ENCODE measurements at regions not wholly inside any gene's neighbourhood (a gene's known extent, or its start where the extent isn't known, plus 50 kb on each side); places are given as distances from the start of the nearest gene placed in this dataset.

- H3K4me1 Mint-ChIP-seq (ENCODE audit: low read depth), result peaks cover 4% of the 10 kb centered on the region
- H3K4me3 Mint-ChIP-seq, result no peak overlapping the region
- no peak overlapping the region for H3K27ac Mint-ChIP-seq
- H3K36me3 Mint-ChIP-seq (ENCODE audit: low read depth), result no peaks in the 10 kb centered on the region
- no peaks in the 10 kb centered on the region for H3K27me3 Mint-ChIP-seq
- no peak for DNase-seq
- H3K9me3 Mint-ChIP-seq, result no peaks in the 10 kb centered on the region
These were observed 406.6 kb upstream of the TLE4 start for GRCh38 chr9:79165020-79165780.

GRCh38 chr9:79166005-79166404, 405.8 kb upstream of the TLE4 start:
- no peaks in the 10 kb centered on the region for H3K9me3 Mint-ChIP-seq
- no peak overlapping the region for H3K27ac Mint-ChIP-seq
- H3K4me3 Mint-ChIP-seq, result no peak overlapping the region
- no peaks in the 10 kb centered on the region for H3K36me3 Mint-ChIP-seq (ENCODE audit: low read depth)
- no peak for DNase-seq
- no peaks in the 10 kb centered on the region for H3K27me3 Mint-ChIP-seq
- peaks cover 4% of the 10 kb centered on the region for H3K4me1 Mint-ChIP-seq (ENCODE audit: low read depth)

GRCh38 chr9:79170643-79171042, 401.1 kb upstream of the TLE4 start:
- Mint-ChIP-seq H3K4me1 (ENCODE audit: low read depth) (no peaks in the 10 kb centered on the region), H3K27me3 (no peaks in the 10 kb centered on the region), H3K9me3 (no peaks in the 10 kb centered on the region), H3K4me3 (no peak overlapping the region), H3K27ac (no peak overlapping the region), H3K36me3 (ENCODE audit: low read depth) (no peaks in the 10 kb centered on the region)
- DNase-seq, result no peak

GRCh38 chr9:79173932-79174331, 397.8 kb upstream of the TLE4 start:
- H3K27ac Mint-ChIP-seq, result no peak overlapping the region
- no peaks in the 10 kb centered on the region for H3K4me1 Mint-ChIP-seq (ENCODE audit: low read depth)
- no peaks in the 10 kb centered on the region for H3K9me3 Mint-ChIP-seq
- no peak overlapping the region for H3K4me3 Mint-ChIP-seq
- no peaks in the 10 kb centered on the region for H3K27me3 Mint-ChIP-seq
- no peak for DNase-seq
- no peaks in the 10 kb centered on the region for H3K36me3 Mint-ChIP-seq (ENCODE audit: low read depth)

GRCh38 chr9:79176014-79176697, 395.6 kb upstream of the TLE4 start:
- H3K9me3 Mint-ChIP-seq, result no peaks in the 10 kb centered on the region
- H3K4me1 Mint-ChIP-seq (ENCODE audit: low read depth), result no peaks in the 10 kb centered on the region
- H3K27me3 Mint-ChIP-seq, result no peaks in the 10 kb centered on the region
- no peak for DNase-seq
- no peaks in the 10 kb centered on the region for H3K36me3 Mint-ChIP-seq (ENCODE audit: low read depth)
- no peak overlapping the region for H3K4me3 Mint-ChIP-seq
- H3K27ac Mint-ChIP-seq, result no peak overlapping the region

GRCh38 chr9:79184831-79185230, 386.9 kb upstream of the TLE4 start:
- Mint-ChIP-seq H3K36me3 (ENCODE audit: low read depth) (no peaks in the 10 kb centered on the region), H3K4me1 (ENCODE audit: low read depth) (no peaks in the 10 kb centered on the region), H3K9me3 (no peaks in the 10 kb centered on the region), H3K27ac (no peak overlapping the region), H3K4me3 (no peak overlapping the region), H3K27me3 (no peaks in the 10 kb centered on the region)
- DNase-seq, result no peak

GRCh38 chr9:79185866-79186265, 385.9 kb upstream of the TLE4 start:
- no peak for DNase-seq
- H3K27ac Mint-ChIP-seq, result no peak overlapping the region
- no peaks in the 10 kb centered on the region for H3K27me3 Mint-ChIP-seq
- H3K36me3 Mint-ChIP-seq (ENCODE audit: low read depth), result no peaks in the 10 kb centered on the region
- no peaks in the 10 kb centered on the region for H3K4me1 Mint-ChIP-seq (ENCODE audit: low read depth)
- no peak overlapping the region for H3K4me3 Mint-ChIP-seq
- H3K9me3 Mint-ChIP-seq, result no peaks in the 10 kb centered on the region

GRCh38 chr9:79189511-79189924, 382.2 kb upstream of the TLE4 start:
- no peak overlapping the region for H3K4me3 Mint-ChIP-seq
- H3K27ac Mint-ChIP-seq, result no peak overlapping the region
- no peaks in the 10 kb centered on the region for H3K9me3 Mint-ChIP-seq
- no peaks in the 10 kb centered on the region for H3K27me3 Mint-ChIP-seq
- no peak for DNase-seq
- H3K4me1 Mint-ChIP-seq (ENCODE audit: low read depth), result no peaks in the 10 kb centered on the region
- no peaks in the 10 kb centered on the region for H3K36me3 Mint-ChIP-seq (ENCODE audit: low read depth)

- Mint-ChIP-seq H3K4me3 (no peak overlapping the region), H3K27me3 (no peaks in the 10 kb centered on the region), H3K9me3 (no peaks in the 10 kb centered on the region), H3K36me3 (ENCODE audit: low read depth) (no peaks in the 10 kb centered on the region), H3K4me1 (ENCODE audit: low read depth) (no peaks in the 10 kb centered on the region), H3K27ac (no peak overlapping the region)
- DNase-seq, result no peak
These were observed 378.8 kb upstream of the TLE4 start for GRCh38 chr9:79193001-79193400.

GRCh38 chr9:79193501-79194223, 378.1 kb upstream of the TLE4 start:
- H3K4me1 Mint-ChIP-seq (ENCODE audit: low read depth), result no peaks in the 10 kb centered on the region
- no peaks in the 10 kb centered on the region for H3K9me3 Mint-ChIP-seq
- no peaks in the 10 kb centered on the region for H3K27me3 Mint-ChIP-seq
- H3K36me3 Mint-ChIP-seq (ENCODE audit: low read depth), result no peaks in the 10 kb centered on the region
- no peak overlapping the region for H3K27ac Mint-ChIP-seq
- no peak overlapping the region for H3K4me3 Mint-ChIP-seq
- no peak for DNase-seq

- H3K27me3 Mint-ChIP-seq, result peaks cover 7% of the 10 kb centered on the region
- no peak for DNase-seq
- no peaks in the 10 kb centered on the region for H3K4me1 Mint-ChIP-seq (ENCODE audit: low read depth)
- H3K4me3 Mint-ChIP-seq, result no peak overlapping the region
- H3K36me3 Mint-ChIP-seq (ENCODE audit: low read depth), result no peaks in the 10 kb centered on the region
- H3K9me3 Mint-ChIP-seq, result no peaks in the 10 kb centered on the region
- H3K27ac Mint-ChIP-seq, result no peak overlapping the region
These were observed 375.9 kb upstream of the TLE4 start for GRCh38 chr9:79195879-79196278.

GRCh38 chr9:79196606-79197005, 375.2 kb upstream of the TLE4 start:
- Mint-ChIP-seq H3K4me1 (ENCODE audit: low read depth) (no peaks in the 10 kb centered on the region), H3K36me3 (ENCODE audit: low read depth) (no peaks in the 10 kb centered on the region), H3K9me3 (no peaks in the 10 kb centered on the region), H3K4me3 (no peak overlapping the region), H3K27me3 (peaks cover 7% of the 10 kb centered on the region), H3K27ac (no peak overlapping the region)
- no peak for DNase-seq

GRCh38 chr9:79200336-79200735, 371.4 kb upstream of the TLE4 start:
- H3K9me3 Mint-ChIP-seq, result no peaks in the 10 kb centered on the region
- H3K27ac Mint-ChIP-seq, result no peak overlapping the region
- no peak overlapping the region for H3K4me3 Mint-ChIP-seq
- no peaks in the 10 kb centered on the region for H3K36me3 Mint-ChIP-seq (ENCODE audit: low read depth)
- peaks cover 7% of the 10 kb centered on the region for H3K27me3 Mint-ChIP-seq
- H3K4me1 Mint-ChIP-seq (ENCODE audit: low read depth), result no peaks in the 10 kb centered on the region
- DNase-seq, result no peak

- peaks cover 7% of the 10 kb centered on the region for H3K27me3 Mint-ChIP-seq
- H3K36me3 Mint-ChIP-seq (ENCODE audit: low read depth), result no peaks in the 10 kb centered on the region
- H3K9me3 Mint-ChIP-seq, result no peaks in the 10 kb centered on the region
- H3K27ac Mint-ChIP-seq, result no peak overlapping the region
- no peaks in the 10 kb centered on the region for H3K4me1 Mint-ChIP-seq (ENCODE audit: low read depth)
- DNase-seq, result no peak
- H3K4me3 Mint-ChIP-seq, result no peak overlapping the region
These were observed 370.1 kb upstream of the TLE4 start for GRCh38 chr9:79201636-79202035.

GRCh38 chr9:79208791-79209396, 362.9 kb upstream of the TLE4 start:
- Mint-ChIP-seq H3K9me3 (no peaks in the 10 kb centered on the region), H3K4me3 (no peak overlapping the region), H3K4me1 (ENCODE audit: low read depth) (no peaks in the 10 kb centered on the region), H3K27me3 (peaks cover 3% of the 10 kb centered on the region), H3K36me3 (ENCODE audit: low read depth) (no peaks in the 10 kb centered on the region), H3K27ac (no peak overlapping the region)
- no peak for DNase-seq
